ENCODE measurements at regions not wholly inside any gene's neighbourhood (a gene's known extent, or its start where the extent isn't known, plus 50 kb on each side); places are given as distances from the start of the nearest gene placed in this dataset.
"Not testable (repeated sequence)": the region's sequence is repeated elsewhere in the genome, so short reads cannot be mapped to it uniquely, and the experiment has no call there.

DNA sequence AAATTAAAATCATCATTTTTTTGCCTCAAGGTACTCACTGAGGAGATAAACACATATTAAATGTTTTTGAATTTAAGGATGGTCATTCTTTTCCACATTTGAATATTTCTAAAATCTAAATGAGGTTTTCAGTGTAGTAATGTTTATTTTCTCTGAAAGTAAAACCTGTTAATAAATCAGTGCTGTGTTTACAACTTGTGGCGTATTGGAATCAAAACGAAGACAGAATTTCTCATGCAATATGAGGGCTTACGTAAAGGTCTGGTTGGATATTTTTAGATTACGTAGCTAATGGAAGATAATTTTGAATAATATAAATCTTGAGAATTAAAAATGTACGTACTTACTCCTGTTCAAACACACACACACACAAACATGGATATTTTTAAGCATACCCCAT is 106.8 kb upstream of the LUZP2 start:
- no peak for DNase-seq (ENCODE audit: low read depth in 1 of 2, low spot score in 1 of 2)
- no peak for TF ChIP-seq JUND (IDR thresholded peaks at IDR 0.05; ENCODE audit: low read depth)
- in situ Hi-C loops (cut with HindIII; ENCODE audit: low pct_unique_long_range_greater_than_20kb, low sequenced_read_pairs), result no loop called here

DNA sequence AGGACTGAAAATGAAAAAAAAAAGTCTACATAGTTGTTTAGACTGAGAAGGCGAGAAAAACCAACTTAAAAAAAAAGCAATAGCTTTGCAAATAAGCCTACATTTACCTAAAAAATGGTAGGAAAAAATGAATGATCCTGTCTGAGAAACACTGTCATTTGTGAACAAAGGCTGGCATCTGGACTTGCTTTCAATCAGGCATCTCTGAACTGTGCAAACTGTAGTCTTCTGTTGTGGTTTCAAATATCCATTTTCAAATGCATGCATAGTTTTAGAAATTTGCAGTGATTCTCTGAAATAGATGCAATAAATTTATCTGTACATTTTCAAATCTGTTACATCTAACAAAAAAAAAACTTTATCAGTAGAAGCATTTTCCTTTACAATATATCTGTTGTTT is 106.1 kb upstream of the LUZP2 start:
- TF ChIP-seq JUND (IDR thresholded peaks at IDR 0.05; ENCODE audit: low read depth), result no peak
- DNase-seq (ENCODE audit: low read depth in 1 of 2, low spot score in 1 of 2), result no peak
- in situ Hi-C loops (cut with HindIII; ENCODE audit: low pct_unique_long_range_greater_than_20kb, low sequenced_read_pairs), result no loop called here

DNA sequence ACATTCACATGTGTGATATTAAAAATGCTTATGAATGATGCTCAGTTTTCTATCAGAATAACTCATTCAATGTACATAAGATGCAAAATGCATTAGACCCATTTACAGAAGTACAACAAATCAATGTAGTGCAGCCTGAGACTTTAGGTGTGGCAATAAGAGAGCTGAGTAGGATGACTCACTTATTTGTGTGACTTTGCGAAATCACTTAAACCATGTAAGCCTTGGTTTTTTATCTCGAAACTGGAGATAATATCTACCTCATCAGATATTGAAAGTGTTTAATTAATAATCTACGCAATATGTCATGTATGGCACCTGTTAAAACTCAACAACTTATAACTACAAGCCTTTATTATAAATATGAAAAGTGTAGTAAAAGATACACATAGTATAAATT is 105.7 kb upstream of the LUZP2 start:
- in situ Hi-C loops (cut with HindIII; ENCODE audit: low pct_unique_long_range_greater_than_20kb, low sequenced_read_pairs), result no loop called here
- no peak for DNase-seq (ENCODE audit: low read depth in 1 of 2, low spot score in 1 of 2)
- TF ChIP-seq JUND (IDR thresholded peaks at IDR 0.05; ENCODE audit: low read depth), result no peak

DNA sequence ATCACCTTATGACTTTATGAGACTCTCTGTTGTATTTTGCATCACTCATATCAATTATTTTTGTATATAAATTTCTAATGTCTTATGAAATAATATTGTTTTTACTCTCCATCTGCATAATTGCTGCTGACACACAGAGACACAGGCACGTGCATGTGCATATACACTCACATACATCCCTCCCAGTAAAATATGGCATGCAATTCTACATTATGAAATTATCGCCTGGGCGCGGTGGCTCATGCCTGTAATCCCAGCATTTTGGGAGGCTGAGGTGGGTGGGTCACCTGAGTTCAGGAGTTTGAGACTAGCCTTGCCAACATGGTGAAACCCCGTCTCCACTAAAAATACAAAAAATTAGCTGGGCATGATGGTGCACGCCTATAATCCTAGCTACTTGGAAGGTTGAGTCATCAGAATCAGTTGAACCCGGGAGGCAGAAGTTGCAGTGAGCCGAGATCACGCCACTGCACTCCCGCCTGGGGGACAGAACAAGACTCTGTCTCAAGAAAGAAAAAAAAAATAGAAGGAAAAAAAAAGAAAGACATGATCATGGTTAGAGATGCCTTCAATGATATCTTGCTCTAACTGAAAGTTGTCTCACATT is 96.7 kb upstream of the LUZP2 start:
- in situ Hi-C loops (cut with HindIII; ENCODE audit: low pct_unique_long_range_greater_than_20kb, low sequenced_read_pairs), result no loop called here
- TF ChIP-seq JUND (IDR thresholded peaks at IDR 0.05; ENCODE audit: low read depth), result no peak
- no peak for DNase-seq (ENCODE audit: low read depth in 1 of 2, low spot score in 1 of 2)

DNA sequence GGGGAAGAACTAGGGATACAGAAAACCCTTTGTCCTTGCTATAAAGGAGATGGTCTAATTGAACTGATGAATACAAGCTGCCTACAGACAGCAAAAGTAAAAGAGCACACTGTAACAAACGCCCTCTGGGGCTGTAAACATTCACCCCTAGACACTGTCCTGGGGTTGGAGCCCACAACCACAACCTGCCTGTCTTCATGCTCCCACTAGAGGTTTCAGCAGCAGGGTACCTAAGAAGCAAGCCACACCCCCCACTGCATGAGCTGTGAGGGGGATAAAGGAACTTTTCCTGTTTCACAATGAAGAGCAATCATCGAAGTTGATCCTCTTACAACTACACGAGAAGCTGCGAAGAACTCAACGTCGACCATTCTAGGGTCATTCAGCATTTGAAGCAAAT is 90.5 kb upstream of the LUZP2 start:
- in situ Hi-C loops (cut with HindIII; ENCODE audit: low pct_unique_long_range_greater_than_20kb, low sequenced_read_pairs), result no loop called here
- no peak for DNase-seq (ENCODE audit: low read depth in 1 of 2, low spot score in 1 of 2)
- no peak for TF ChIP-seq JUND (IDR thresholded peaks at IDR 0.05; ENCODE audit: low read depth)

DNA sequence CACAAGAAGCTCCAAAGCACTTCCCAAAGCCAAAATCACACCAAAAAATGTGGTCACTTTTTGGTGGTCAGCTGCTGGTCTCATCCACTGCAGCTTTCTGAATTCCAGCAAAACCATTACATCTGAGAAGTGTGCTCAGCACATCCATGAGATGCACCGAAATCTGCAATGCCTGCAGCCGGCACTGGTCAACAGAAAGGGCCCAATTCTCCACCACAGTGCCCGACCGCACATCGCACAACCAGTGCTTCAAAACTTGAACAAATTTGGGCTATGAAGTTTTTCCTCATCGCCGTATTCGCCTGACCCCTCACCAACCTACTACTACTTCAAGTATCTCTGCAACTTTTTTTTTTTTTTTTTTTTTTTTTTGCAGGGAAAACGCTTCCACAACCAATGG is 89.9 kb upstream of the LUZP2 start:
- in situ Hi-C loops (cut with HindIII; ENCODE audit: low pct_unique_long_range_greater_than_20kb, low sequenced_read_pairs), result no loop called here
- DNase-seq (ENCODE audit: low read depth in 1 of 2, low spot score in 1 of 2), result no peak
- no peak for TF ChIP-seq JUND (IDR thresholded peaks at IDR 0.05; ENCODE audit: low read depth)

DNA sequence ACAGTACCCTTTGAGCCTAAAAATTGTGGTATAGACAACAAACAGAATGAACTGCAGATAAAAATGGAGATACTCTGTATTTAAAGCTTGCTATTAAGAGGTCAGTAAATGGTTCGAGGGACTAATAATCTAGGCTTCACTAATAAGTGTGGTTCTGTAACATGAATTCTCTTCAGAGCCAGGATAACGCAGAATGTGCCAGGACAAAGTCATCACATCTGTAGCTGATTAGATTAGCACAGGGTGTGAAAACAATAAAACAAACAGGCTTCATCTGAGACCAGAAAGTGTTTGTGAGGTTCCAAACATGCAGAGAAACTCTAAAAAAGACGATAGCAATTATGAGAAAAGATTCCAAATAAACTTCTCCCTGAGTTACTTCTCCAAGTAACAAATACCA is 89.1 kb upstream of the LUZP2 start:
- in situ Hi-C loops (cut with HindIII; ENCODE audit: low pct_unique_long_range_greater_than_20kb, low sequenced_read_pairs), result no loop called here
- no peak for TF ChIP-seq JUND (IDR thresholded peaks at IDR 0.05; ENCODE audit: low read depth)
- no peak for DNase-seq (ENCODE audit: low read depth in 1 of 2, low spot score in 1 of 2)

DNA sequence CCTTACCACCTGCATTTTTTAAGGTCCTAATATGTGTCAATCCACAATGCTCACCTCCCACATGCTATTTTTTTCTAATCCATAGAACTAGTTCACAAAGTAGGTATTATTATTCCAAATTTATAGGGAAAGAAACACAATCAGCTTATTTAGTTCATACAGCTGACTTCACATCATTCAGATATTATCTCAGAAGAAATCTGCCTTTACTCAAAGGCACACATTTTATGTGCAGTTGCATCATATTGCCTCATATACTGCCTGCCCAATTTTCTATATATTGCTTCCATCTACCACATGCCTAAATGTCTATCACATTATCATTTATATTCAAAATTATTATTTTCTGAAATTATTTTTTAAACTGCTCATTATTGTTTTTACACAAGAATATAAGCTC is 88.7 kb upstream of the LUZP2 start:
- TF ChIP-seq JUND (IDR thresholded peaks at IDR 0.05; ENCODE audit: low read depth), result no peak
- in situ Hi-C loops (cut with HindIII; ENCODE audit: low pct_unique_long_range_greater_than_20kb, low sequenced_read_pairs), result no loop called here
- DNase-seq (ENCODE audit: low read depth in 1 of 2, low spot score in 1 of 2), result no peak

DNA sequence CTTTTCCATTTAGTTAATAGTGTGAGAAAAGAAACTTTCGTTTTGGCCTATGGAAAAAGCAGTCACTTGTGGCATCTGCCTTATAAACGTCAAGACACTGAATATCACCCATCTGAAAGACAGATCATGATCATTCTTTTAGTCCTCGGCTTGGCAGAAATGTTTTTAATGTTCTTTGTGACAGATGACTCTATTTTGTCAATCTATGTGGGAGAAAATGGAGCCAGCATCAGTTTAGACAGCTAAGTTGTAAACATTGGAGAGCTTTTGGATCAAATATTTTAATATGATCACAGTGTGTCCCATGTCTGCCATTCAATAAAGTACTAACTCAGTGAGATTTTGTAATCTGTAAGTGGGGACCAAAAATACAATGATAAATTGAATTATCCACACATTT is 85.1 kb upstream of the LUZP2 start:
- DNase-seq (ENCODE audit: low read depth in 1 of 2, low spot score in 1 of 2), result no peak
- in situ Hi-C loops (cut with HindIII; ENCODE audit: low pct_unique_long_range_greater_than_20kb, low sequenced_read_pairs), result no loop called here
- TF ChIP-seq JUND (IDR thresholded peaks at IDR 0.05; ENCODE audit: low read depth), result no peak

DNA sequence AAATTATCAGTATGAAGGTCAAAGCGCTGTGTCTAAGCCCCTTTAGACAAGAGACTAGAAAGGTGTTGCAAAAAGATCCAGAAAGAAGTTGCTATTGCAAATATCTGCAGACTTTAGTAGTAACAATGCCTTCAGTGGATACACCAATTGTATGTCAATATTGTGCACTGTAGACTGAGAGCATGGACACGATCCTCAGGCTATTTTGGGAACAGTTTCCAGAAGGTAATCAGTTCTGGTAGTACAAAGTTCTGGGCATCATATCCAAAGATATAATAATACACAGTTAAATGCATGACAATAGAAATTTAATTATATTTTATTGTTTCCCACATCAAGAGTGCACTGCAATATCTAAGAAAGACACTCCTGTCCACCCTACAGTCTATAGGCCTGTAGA is 84.1 kb upstream of the LUZP2 start:
- no peak for TF ChIP-seq JUND (IDR thresholded peaks at IDR 0.05; ENCODE audit: low read depth)
- in situ Hi-C loops (cut with HindIII; ENCODE audit: low pct_unique_long_range_greater_than_20kb, low sequenced_read_pairs), result no loop called here
- DNase-seq (ENCODE audit: low read depth in 1 of 2, low spot score in 1 of 2), result no peak

DNA sequence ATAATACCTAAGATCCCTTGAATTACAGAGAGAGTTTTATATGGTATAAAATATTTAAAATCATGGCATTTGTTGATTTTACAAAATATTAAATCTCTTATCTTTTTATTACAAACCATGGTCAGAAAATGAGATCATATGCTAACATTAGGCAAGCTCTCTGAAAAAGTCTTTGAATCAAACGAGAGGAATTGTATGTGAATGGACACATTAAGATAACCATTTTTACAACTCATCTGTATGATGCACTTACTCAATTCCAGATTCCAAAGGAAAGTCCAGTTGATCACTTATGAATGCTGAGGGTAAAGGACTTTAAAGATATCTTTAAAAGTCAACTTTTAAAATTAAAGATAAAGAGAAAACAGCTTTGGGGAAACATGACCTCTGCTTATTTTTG is 83.5 kb upstream of the LUZP2 start:
- in situ Hi-C loops (cut with HindIII; ENCODE audit: low pct_unique_long_range_greater_than_20kb, low sequenced_read_pairs), result no loop called here
- DNase-seq (ENCODE audit: low read depth in 1 of 2, low spot score in 1 of 2), result no peak
- no peak for TF ChIP-seq JUND (IDR thresholded peaks at IDR 0.05; ENCODE audit: low read depth)

DNA sequence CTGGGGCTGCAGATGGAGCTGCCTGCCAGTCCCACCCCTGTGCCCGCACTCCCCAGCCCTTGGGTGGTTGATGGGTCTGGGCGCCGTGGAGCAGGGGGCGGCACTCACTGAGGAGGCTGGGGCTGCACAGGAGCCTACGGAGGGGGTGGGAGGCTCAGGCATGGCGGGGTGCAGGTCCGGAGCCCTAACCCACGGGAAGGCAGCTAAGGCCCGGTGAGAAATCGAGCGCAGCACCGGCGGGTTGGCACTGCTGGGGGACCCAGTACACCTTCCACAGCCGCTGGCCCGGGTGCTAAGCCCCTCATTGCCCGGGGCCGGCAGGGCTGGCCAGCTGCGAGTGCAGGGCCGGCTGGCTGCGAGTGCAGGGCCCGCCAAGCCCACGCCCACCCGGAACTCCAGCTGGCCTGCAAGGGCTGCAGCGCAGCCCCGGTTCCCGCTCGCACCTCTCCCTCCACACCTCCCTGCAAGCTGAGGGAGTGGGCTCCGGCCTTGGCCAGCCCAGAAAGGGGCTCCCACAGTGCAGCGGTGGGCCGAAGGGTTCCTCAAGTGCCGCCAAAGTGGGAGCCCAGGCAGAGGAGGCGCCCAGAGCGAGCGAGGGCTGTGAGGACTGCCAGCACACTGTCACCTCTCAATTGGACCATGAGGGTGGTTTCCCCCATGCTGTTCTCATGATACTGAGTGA is 80.8 kb upstream of the LUZP2 start:
- in situ Hi-C loops (cut with HindIII; ENCODE audit: low pct_unique_long_range_greater_than_20kb, low sequenced_read_pairs); DNase-seq (ENCODE audit: low read depth in 1 of 2, low spot score in 1 of 2): not testable (repeated sequence)

DNA sequence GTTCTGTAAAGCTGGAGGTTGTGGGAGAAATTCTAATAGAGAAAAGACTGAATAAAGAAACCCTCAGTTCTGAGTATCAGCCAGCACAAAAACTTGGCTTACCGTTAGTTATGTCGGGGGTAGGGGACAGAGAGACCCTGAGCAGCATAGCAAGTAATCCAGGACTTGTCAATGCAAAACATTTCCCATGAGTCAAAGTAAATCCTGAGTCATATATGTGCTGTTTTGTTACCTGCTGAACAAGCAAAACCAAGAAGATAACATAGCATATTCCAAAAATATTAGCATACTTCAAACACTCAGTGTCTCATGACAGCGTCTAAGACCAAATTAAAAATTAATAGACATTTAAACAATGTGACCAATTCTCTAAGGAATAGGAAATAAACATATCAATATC is 75.1 kb upstream of the LUZP2 start:
- no peak for TF ChIP-seq JUND (IDR thresholded peaks at IDR 0.05; ENCODE audit: low read depth)
- no peak for DNase-seq (ENCODE audit: low read depth in 1 of 2, low spot score in 1 of 2)
- in situ Hi-C loops (cut with HindIII; ENCODE audit: low pct_unique_long_range_greater_than_20kb, low sequenced_read_pairs), result no loop called here

DNA sequence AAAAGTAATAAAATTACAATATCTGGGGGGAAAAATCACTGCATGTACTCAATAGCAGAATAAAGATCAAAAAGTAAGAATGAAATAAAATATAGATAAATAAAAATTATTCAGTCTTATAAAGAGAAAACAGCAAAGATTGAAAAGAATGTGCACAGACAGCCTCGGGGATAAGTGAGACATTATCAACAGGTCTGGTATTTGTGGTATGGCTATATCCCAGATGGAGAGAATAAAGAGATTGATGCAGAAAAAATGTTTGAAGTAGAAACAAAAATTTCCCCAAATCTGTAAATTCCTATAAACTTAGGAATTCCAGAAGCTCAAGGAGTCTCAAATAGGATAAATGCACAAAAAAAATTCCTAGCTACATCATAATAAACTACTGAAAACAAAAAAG is 74.5 kb upstream of the LUZP2 start:
- DNase-seq (ENCODE audit: low read depth in 1 of 2, low spot score in 1 of 2), result no peak
- in situ Hi-C loops (cut with HindIII; ENCODE audit: low pct_unique_long_range_greater_than_20kb, low sequenced_read_pairs), result no loop called here
- TF ChIP-seq JUND (IDR thresholded peaks at IDR 0.05; ENCODE audit: low read depth), result no peak
